ENCODE measurements at regions not wholly inside any gene's neighbourhood (a gene's known extent, or its start where the extent isn't known, plus 50 kb on each side); places are given as distances from the start of the nearest gene placed in this dataset.

GRCh38 chr1:37399205-37399604 lies 75.2 kb upstream of the ZC3H12A start:
- TF ChIP-seq CTCF (IDR thresholded peaks at IDR 0.05) = no peak
- no peak for TF ChIP-seq EZH2 (IDR thresholded peaks at IDR 0.05; ENCODE audit: borderline replicate concordance, insufficient read depth, low read depth, low read length, poor library complexity, severe bottlenecking)
